PFSK-1 (cell line): ENCODE measurements at regions not wholly inside any gene's neighbourhood (a gene's known extent, or its start where the extent isn't known, plus 50 kb on each side); places are given as distances from the start of the nearest gene placed in this dataset.

Experiments used
- FOXP2 ChIP-seq: optimal IDR thresholded peaks from 2 replicates; pipeline ENCODE3; 2011; ENCODE audit warnings: borderline replicate concordance, control low read depth, inconsistent platforms; ENCODE audit not compliant: insufficient read depth; ENCODE audit errors: extremely low read length, extremely low read depth
- POLR2AphosphoS5 ChIP-seq: IDR thresholded peaks from 2 replicates; pipeline ENCODE4 v1.6.1; 2012; ENCODE audit warnings: low read depth, mild to moderate bottlenecking, control low read depth, low read length, moderate library complexity
- SIN3A ChIP-seq: IDR thresholded peaks from 2 replicates; pipeline ENCODE4 v1.6.1; 2012; ENCODE audit warnings: mild to moderate bottlenecking, low read length, moderate library complexity, borderline replicate concordance; ENCODE audit not compliant: insufficient read depth
- TAF1 ChIP-seq: IDR thresholded peaks from 2 replicates; pipeline ENCODE4 v1.6.1; 2012; ENCODE audit warnings: low read length, control low read depth, borderline replicate concordance; ENCODE audit not compliant: insufficient read depth
- TF ChIP-seq, protein P1 (sequence below), 2 experiments: IDR thresholded peaks; 2 replicates each; pipeline versions ENCODE4 v1.6.1 to v1.8.0; 2011 to 2012; ENCODE audit warnings: low read depth in 2 of 2, low read length in 2 of 2, control low read depth in 1 of 2, inconsistent platforms in 1 of 2, mild to moderate bottlenecking in 1 of 2, moderate library complexity in 1 of 2; ENCODE audit not compliant: insufficient read depth in 1 of 2

DNA sequence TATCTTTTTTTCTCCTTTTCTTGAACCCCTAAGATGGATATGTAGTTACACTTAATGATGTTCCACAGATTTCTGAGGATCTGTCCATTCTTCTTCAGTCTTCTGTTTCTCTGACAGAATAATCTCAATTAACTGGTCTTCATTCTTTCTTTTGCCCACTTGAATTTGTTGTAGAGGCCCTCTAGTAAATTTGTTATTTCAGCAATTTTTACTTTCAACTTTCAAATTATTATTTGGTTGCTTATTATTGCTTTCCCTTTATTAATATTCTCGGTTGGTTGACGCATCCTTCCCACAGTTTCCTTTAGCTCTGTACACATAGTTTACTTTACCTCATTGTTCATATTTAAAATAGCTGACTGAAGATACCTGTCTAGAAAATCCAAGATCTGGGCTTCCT, 1013.7 kb upstream of the CNTN5 start:
- no peak for TF ChIP-seq FOXP2
- no peak for TF ChIP-seq POLR2AphosphoS5
- no peak for TF ChIP-seq TAF1
- no peak for TF ChIP-seq SIN3A

DNA sequence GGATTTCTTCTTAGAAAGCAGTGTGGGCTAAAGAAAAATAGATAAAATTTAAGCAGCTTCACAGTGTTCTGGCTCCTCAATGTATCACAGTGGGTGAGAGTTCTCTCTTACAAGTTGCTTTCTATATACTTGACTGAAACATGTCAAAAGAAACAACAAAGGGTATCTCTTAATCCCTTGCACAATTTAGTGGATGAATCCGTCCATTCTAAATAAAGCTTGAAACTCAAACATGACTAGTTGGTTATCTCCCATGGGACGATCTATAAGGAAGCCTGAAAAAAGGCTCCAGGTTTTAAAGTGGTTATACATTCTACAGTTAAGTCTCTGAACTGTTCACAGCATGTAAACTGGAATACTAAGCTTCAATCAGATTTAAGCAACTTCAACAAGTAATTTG, 993.1 kb upstream of the CNTN5 start:
- TF ChIP-seq POLR2AphosphoS5 (no peak), FOXP2 (no peak), SIN3A (no peak), TAF1 (no peak)
- TF ChIP-seq, protein P1, sequence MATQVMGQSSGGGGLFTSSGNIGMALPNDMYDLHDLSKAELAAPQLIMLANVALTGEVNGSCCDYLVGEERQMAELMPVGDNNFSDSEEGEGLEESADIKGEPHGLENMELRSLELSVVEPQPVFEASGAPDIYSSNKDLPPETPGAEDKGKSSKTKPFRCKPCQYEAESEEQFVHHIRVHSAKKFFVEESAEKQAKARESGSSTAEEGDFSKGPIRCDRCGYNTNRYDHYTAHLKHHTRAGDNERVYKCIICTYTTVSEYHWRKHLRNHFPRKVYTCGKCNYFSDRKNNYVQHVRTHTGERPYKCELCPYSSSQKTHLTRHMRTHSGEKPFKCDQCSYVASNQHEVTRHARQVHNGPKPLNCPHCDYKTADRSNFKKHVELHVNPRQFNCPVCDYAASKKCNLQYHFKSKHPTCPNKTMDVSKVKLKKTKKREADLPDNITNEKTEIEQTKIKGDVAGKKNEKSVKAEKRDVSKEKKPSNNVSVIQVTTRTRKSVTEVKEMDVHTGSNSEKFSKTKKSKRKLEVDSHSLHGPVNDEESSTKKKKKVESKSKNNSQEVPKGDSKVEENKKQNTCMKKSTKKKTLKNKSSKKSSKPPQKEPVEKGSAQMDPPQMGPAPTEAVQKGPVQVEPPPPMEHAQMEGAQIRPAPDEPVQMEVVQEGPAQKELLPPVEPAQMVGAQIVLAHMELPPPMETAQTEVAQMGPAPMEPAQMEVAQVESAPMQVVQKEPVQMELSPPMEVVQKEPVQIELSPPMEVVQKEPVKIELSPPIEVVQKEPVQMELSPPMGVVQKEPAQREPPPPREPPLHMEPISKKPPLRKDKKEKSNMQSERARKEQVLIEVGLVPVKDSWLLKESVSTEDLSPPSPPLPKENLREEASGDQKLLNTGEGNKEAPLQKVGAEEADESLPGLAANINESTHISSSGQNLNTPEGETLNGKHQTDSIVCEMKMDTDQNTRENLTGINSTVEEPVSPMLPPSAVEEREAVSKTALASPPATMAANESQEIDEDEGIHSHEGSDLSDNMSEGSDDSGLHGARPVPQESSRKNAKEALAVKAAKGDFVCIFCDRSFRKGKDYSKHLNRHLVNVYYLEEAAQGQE (IDR thresholded peaks at IDR 0.05; ENCODE audit: insufficient read depth in 1 of 2, low read depth in 2 of 2, low read length in 2 of 2), result no peak

DNA sequence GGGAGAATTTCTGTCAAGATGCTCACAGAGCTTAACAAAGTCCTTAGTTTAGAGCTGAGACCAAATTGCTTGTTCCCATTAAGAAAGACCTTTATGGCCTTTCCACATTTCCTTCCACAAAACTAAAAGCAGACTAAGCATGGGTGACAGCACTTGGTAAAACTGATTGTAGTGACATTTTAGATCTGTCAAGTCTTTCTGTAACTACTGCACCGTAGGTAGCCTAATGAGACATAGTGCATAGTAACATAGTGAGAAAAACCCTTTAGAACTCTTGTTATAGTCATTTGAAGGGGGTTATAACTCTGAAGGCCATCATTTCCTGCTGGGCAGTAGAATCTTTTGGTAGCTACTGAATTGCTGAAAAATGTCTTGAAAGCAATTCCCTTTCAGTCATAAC, 990.9 kb upstream of the CNTN5 start:
- TF ChIP-seq TAF1 (no peak), FOXP2 (no peak), POLR2AphosphoS5 (no peak), SIN3A (no peak)
- TF ChIP-seq, protein P1 (IDR thresholded peaks at IDR 0.05; ENCODE audit: insufficient read depth in 1 of 2, low read depth in 2 of 2, low read length in 2 of 2), result no peak

DNA sequence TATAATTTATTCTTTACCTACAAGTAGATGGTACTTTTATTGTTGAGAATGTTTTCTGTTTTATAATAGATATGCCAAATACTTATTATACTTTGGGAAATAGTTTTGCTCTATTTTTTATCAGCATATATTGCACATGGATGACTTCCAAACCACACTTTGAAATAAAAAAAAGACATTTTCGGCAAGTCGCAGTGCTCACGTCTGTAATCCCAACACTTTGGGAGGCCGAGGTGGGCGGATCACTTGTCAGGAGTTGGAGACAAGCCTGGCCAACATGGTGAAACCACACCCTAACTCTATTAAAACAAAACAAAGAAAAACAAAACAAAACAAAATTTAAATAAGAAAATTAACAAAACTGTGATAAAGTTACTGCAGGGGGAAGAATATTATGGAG, 983.9 kb upstream of the CNTN5 start:
- TF ChIP-seq POLR2AphosphoS5 (no peak), TAF1 (no peak), SIN3A (no peak), FOXP2 (no peak)
- TF ChIP-seq, protein P1 (IDR thresholded peaks at IDR 0.05; ENCODE audit: insufficient read depth in 1 of 2, low read depth in 2 of 2, low read length in 2 of 2), result no peak

DNA sequence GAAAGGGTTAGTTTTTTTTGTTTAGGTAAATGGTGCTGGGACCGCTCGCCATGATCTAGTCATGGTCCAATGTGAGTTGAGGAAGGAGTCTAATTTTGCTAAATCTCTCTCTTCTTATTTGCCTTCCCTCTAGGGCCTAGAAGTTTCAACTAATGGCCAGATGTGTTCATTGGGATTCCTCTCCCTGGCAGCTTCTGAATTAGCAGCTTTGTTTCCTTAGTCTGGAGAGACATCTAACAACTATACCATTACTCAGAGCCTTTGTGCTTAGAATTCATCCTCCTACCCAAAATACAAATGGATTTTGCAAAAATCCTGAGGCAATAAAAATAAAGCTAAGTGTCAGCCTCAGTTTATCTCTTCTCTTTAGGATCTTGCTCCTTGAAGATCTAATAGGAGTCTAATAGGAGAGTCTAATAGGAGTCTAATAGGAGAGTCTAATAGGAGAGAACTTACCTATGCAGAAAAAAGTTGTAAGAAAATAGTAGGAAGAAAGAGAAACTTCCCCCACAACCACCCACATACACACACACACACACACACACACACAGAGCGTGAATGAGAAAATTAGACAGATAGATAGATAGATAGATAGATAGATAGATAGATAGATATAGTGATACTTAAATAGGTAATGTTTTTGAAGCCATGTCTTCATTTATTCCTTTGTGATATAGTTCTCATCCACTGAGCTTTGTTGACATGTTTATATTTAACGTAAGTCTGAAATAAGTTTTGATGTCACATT, 980.5 kb upstream of the CNTN5 start:
- TF ChIP-seq, protein P1 (IDR thresholded peaks at IDR 0.05; ENCODE audit: insufficient read depth in 1 of 2, low read depth in 2 of 2, low read length in 2 of 2), result no peak
- TF ChIP-seq FOXP2 (no peak), SIN3A (no peak), TAF1 (no peak), POLR2AphosphoS5 (no peak)

DNA sequence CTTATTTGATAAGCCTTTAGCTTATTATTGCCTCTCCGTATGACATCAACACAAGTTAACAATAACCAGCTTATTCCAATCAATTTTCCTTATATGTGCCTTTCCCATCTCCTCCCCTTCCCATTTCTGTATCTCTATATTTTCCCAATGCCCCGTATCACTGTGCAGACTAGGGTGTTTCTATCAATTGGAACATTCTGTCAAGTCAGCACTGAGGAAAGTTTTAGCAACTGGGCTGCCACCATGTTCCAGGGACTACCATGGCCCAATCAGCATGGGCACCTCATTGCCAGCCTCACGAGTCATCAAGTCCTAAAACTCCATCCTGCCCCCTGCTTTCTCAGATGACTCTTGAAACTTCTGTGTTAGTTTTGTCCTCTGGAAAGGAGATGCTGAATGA, 973.1 kb upstream of the CNTN5 start:
- TF ChIP-seq POLR2AphosphoS5 (no peak), TAF1 (no peak), SIN3A (no peak), FOXP2 (no peak)
- TF ChIP-seq, protein P1 (IDR thresholded peaks at IDR 0.05; ENCODE audit: insufficient read depth in 1 of 2, low read depth in 2 of 2, low read length in 2 of 2), result no peak
